ENCODE measurements at regions not wholly inside any gene's neighbourhood (a gene's known extent, or its start where the extent isn't known, plus 50 kb on each side); places are given as distances from the start of the nearest gene placed in this dataset.

DNA sequence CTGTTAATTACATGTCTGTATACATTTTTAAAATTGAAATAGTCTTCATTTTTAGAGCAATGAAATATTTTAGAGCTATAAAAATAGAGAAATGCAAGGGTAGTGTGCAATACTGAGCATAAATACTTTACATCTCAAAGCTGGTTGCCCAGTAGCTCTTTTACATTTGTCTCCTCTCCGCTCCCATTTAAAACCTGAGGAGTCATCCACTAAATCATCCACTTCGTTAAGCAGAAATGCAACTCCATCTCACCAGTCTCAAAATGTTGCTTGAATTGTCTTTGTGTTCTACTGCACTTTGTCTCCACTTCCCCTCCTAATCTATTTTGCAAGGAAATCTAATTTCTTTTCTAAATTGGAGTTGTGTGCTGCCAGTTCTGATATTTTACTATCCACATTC is 563.6 kb downstream of the VGLL3 start:
- no peak overlapping the region for H2AFZ ChIP-seq (replicated peaks; ENCODE audit: low read length, poor library complexity)
- TF ChIP-seq, protein P1, sequence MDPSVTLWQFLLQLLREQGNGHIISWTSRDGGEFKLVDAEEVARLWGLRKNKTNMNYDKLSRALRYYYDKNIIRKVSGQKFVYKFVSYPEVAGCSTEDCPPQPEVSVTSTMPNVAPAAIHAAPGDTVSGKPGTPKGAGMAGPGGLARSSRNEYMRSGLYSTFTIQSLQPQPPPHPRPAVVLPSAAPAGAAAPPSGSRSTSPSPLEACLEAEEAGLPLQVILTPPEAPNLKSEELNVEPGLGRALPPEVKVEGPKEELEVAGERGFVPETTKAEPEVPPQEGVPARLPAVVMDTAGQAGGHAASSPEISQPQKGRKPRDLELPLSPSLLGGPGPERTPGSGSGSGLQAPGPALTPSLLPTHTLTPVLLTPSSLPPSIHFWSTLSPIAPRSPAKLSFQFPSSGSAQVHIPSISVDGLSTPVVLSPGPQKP (IDR thresholded peaks at IDR 0.05; ENCODE audit: borderline replicate concordance, low read depth, low read length) = no peak
- TF ChIP-seq FOS (IDR thresholded peaks at IDR 0.05; ENCODE audit: low read depth, low read length) (no peak), MAZ (IDR thresholded peaks at IDR 0.05; ENCODE audit: borderline replicate concordance, low read depth, low read length) (no peak), CHD1 (IDR thresholded peaks at IDR 0.05; ENCODE audit: low read depth, low read length) (no peak), SMC3 (IDR thresholded peaks at IDR 0.05; ENCODE audit: low read depth, low read length) (no peak), MXI1 (IDR thresholded peaks at IDR 0.05; ENCODE audit: borderline replicate concordance, low read depth, low read length) (no peak), BHLHE40 (IDR thresholded peaks at IDR 0.05; ENCODE audit: low read depth, low read length) (no peak), POLR2A (IDR thresholded peaks at IDR 0.05; ENCODE audit: low read depth, low read length) (no peak), RFX5 (IDR thresholded peaks at IDR 0.05; ENCODE audit: low read depth, low read length) (no peak), CEBPB (IDR thresholded peaks at IDR 0.05; ENCODE audit: low read depth, low read length) (no peak), NFE2L2 (IDR thresholded peaks at IDR 0.05; ENCODE audit: low read depth, low read length) (no peak), MAFK (IDR thresholded peaks at IDR 0.05; ENCODE audit: low read depth, low read length) (no peak), RAD21 (IDR thresholded peaks at IDR 0.05; ENCODE audit: low read length) (no peak), RCOR1 (IDR thresholded peaks at IDR 0.05; ENCODE audit: insufficient replicate concordance, low read length) (no peak)
- TF ChIP-seq, protein P2, sequence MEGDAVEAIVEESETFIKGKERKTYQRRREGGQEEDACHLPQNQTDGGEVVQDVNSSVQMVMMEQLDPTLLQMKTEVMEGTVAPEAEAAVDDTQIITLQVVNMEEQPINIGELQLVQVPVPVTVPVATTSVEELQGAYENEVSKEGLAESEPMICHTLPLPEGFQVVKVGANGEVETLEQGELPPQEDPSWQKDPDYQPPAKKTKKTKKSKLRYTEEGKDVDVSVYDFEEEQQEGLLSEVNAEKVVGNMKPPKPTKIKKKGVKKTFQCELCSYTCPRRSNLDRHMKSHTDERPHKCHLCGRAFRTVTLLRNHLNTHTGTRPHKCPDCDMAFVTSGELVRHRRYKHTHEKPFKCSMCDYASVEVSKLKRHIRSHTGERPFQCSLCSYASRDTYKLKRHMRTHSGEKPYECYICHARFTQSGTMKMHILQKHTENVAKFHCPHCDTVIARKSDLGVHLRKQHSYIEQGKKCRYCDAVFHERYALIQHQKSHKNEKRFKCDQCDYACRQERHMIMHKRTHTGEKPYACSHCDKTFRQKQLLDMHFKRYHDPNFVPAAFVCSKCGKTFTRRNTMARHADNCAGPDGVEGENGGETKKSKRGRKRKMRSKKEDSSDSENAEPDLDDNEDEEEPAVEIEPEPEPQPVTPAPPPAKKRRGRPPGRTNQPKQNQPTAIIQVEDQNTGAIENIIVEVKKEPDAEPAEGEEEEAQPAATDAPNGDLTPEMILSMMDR (conservative IDR thresholded peaks at IDR 0.05; ENCODE audit: low read depth, low read length) = no peak
- TF ChIP-seq, protein P3, sequence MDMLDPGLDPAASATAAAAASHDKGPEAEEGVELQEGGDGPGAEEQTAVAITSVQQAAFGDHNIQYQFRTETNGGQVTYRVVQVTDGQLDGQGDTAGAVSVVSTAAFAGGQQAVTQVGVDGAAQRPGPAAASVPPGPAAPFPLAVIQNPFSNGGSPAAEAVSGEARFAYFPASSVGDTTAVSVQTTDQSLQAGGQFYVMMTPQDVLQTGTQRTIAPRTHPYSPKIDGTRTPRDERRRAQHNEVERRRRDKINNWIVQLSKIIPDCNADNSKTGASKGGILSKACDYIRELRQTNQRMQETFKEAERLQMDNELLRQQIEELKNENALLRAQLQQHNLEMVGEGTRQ (IDR thresholded peaks at IDR 0.05; ENCODE audit: low read depth, low read length) = no peak
- no TSS peak for BruUV-seq (replicated peaks)
- WGBS, 2 experiments (ENCODE audit: extremely low coverage in 2 of 2, insufficient read length in 1 of 2) = 41% methylated on average over 2 of the region's 2 CpGs; no CpG with 5 or more reads in 1 of the 2 experiments
- no peak overlapping the region for H4K8ac ChIP-seq (ENCODE audit: low read depth in 2 of 2, low read length in 2 of 2)
- no peak overlapping the region for H2BK120ac ChIP-seq (ENCODE audit: low read depth, low read length)
- H2AK9ac ChIP-seq (replicated peaks; ENCODE audit: low read depth, low read length, poor library complexity) = no peak overlapping the region
- H3K14ac ChIP-seq (replicated peaks; ENCODE audit: low read depth, low read length) = no peak overlapping the region
- no peak overlapping the region for H4K5ac ChIP-seq (ENCODE audit: low read depth, low read length)
- no peak overlapping the region for H3K4me3 ChIP-seq (ENCODE audit: insufficient read depth, low read depth, low read length)
- no peak overlapping the region for H4K91ac ChIP-seq (ENCODE audit: insufficient read depth, low read depth, low read length)
- H3K23ac ChIP-seq (ENCODE audit: low read depth, low read length) = no peak overlapping the region
- ATAC-seq (ENCODE audit: low read depth) (no peak), DNase-seq (no peak)
- dilution Hi-C loops (cut with HindIII; ENCODE audit: low sequenced_read_pairs, unreplicated experiment) = no loop called here
- H3K9me1 ChIP-seq (ENCODE audit: insufficient read depth, low read length) = no peaks in the 10 kb centered on the region
- no peak overlapping the region for H3K4me2 ChIP-seq (ENCODE audit: low read depth, low read length)
- no peak overlapping the region for H3K9ac ChIP-seq (ENCODE audit: low read depth, low read length)
- H2BK5ac ChIP-seq (ENCODE audit: low read depth, low read length, poor library complexity, severe bottlenecking) = no peak overlapping the region
- no peak overlapping the region for H3K18ac ChIP-seq (ENCODE audit: low read depth, low read length)
- ChIA-PET CTCF (no interaction called here), POLR2A (ENCODE audit: unreplicated experiment) (no interaction called here)
- H3K4me1 ChIP-seq (ENCODE audit: control insufficient read depth, insufficient read depth, low read length) = no peaks in the 10 kb centered on the region
- H4K20me1 ChIP-seq (ENCODE audit: insufficient read depth, low read length) = no peaks in the 10 kb centered on the region
- no peak overlapping the region for H2BK20ac ChIP-seq (ENCODE audit: low read depth, low read length)
- no peaks in the 10 kb centered on the region for H3K9me3 ChIP-seq (ENCODE audit: control insufficient read depth, insufficient read depth, low read length)
- H3K27me3 ChIP-seq (ENCODE audit: control insufficient read depth, insufficient read depth, low read length) = no peaks in the 10 kb centered on the region
- H2BK15ac ChIP-seq (ENCODE audit: low read depth, low read length) = no peak overlapping the region
- H3K56ac ChIP-seq (ENCODE audit: extremely low read depth, insufficient read depth, low read length) = no peak overlapping the region
- no peak overlapping the region for H3K4ac ChIP-seq (ENCODE audit: low read depth, low read length)
- H3K27ac ChIP-seq (ENCODE audit: insufficient read depth, low read length) = no peak overlapping the region
- in situ Hi-C loops (cut with MboI; ENCODE audit: low sequenced_read_pairs) = no loop called here
- no peak overlapping the region for H2AK5ac ChIP-seq (ENCODE audit: low read depth, low read length)
- intact Hi-C loops (cut with micrococcal nuclease) = no loop called here
- no peaks in the 10 kb centered on the region for H3K79me1 ChIP-seq (ENCODE audit: low read depth in 1 of 2, low read length in 2 of 2)
- H3K36me3 ChIP-seq (ENCODE audit: control insufficient read depth, insufficient read depth, low read length) = no peaks in the 10 kb centered on the region
